Tibial artery (tissue), 4 donors: ENCODE measurements at regions not wholly inside any gene's neighbourhood (a gene's known extent, or its start where the extent isn't known, plus 50 kb on each side); places are given as distances from the start of the nearest gene placed in this dataset.

Experiments used
- DNase-seq, 2 donors: peaks; one replicate each; pipeline ENCODE4 v3.0.0-alpha.2; 2019
- H3K27ac ChIP-seq, 2 donors: fragments of 200-600 bp; sonication (generic) in 1 of 2; 1 replicate in 1 of 2; 2 replicates in 1 of 2; pipeline ENCODE4 v1.5.1; 2018 to 2019; ENCODE audit warnings: mild to moderate bottlenecking in 1 of 2
- H3K27me3 ChIP-seq, 2 donors: fragments of 200-600 bp; sonication (generic) in 1 of 2; one replicate each; pipeline versions ENCODE4 v1.5.1 to v1.6.0; 2016 to 2019
- H3K36me3 ChIP-seq, 3 donors: fragments of 200-600 bp; sonication (generic) in 2 of 3; one replicate each; pipeline ENCODE4 v1.5.1; 2016 to 2019; ENCODE audit warnings: mild to moderate bottlenecking in 2 of 3
- H3K4me1 ChIP-seq, 4 donors: fragments of 200-600 bp; sonication (generic) in 2 of 4; 1 replicate in 3 of 4; 2 replicates in 1 of 4; pipeline ENCODE4 v1.5.1; 2016 to 2019
- H3K4me3 ChIP-seq, 2 donors: fragments of 200-600 bp; sonication (generic) in 1 of 2; 1 replicate in 1 of 2; 2 replicates in 1 of 2; pipeline ENCODE4 v1.5.1; 2018 to 2019; ENCODE audit warnings: mild to moderate bottlenecking in 2 of 2
- H3K9me3 ChIP-seq, 3 donors: fragments of 200-600 bp; sonication (generic) in 1 of 3; one replicate each; pipeline ENCODE4 v1.5.1; 2016 to 2019
- CTCF ChIP-seq, 2 experiments: fragments of 200-600 bp in 1 of 2; fragments of 450-650 bp in 1 of 2; IDR thresholded peaks; one replicate each; pipeline ENCODE4 v1.5.1; 2017 to 2019; ENCODE audit warnings: antibody characterized with exemption in 2 of 2, mild to moderate bottlenecking in 1 of 2, moderate library complexity in 1 of 2
- intact Hi-C: fragments of 100-400 bp; cut with DNase I; formaldehyde crosslinking; loops from one replicate; pipeline ENCODE4 v1.15.0; 2023; ENCODE audit warnings: low total_unique reads

GRCh38 chr1:188761226-188761625 lies 1716.4 kb downstream of the BRINP3 start:
- intact Hi-C loops: no loop called here
- no peaks in the 10 kb centered on the region for H3K27me3 ChIP-seq
- H3K4me3 ChIP-seq: no peak overlapping the region
- H3K27ac ChIP-seq: no peak overlapping the region
- no peak for DNase-seq
- H3K36me3 ChIP-seq: no peaks in the 10 kb centered on the region
- no peaks in the 10 kb centered on the region for H3K4me1 ChIP-seq
- TF ChIP-seq CTCF (IDR thresholded peaks at IDR 0.05): no peak
- H3K9me3 ChIP-seq: no peaks in the 10 kb centered on the region

GRCh38 chr1:188762166-188762743 lies 1715.4 kb downstream of the BRINP3 start:
- Histone ChIP-seq H3K4me3 (no peak overlapping the region), H3K9me3 (no peaks in the 10 kb centered on the region), H3K36me3 (no peaks in the 10 kb centered on the region), H3K27ac (no peak overlapping the region), H3K27me3 (no peaks in the 10 kb centered on the region), H3K4me1 (no peaks in the 10 kb centered on the region)
- intact Hi-C loops: no loop called here
- no peak for TF ChIP-seq CTCF (IDR thresholded peaks at IDR 0.05)
- DNase-seq: no peak

GRCh38 chr1:188763541-188763940 lies 1714.1 kb downstream of the BRINP3 start:
- DNase-seq: no peak
- intact Hi-C loops: no loop called here
- Histone ChIP-seq H3K36me3 (no peaks in the 10 kb centered on the region), H3K4me3 (no peak overlapping the region), H3K27ac (no peak overlapping the region), H3K4me1 (no peaks in the 10 kb centered on the region), H3K27me3 (no peaks in the 10 kb centered on the region), H3K9me3 (no peaks in the 10 kb centered on the region)
- no peak for TF ChIP-seq CTCF (IDR thresholded peaks at IDR 0.05)

- Histone ChIP-seq H3K9me3 (no peaks in the 10 kb centered on the region), H3K4me3 (no peak overlapping the region), H3K27me3 (no peaks in the 10 kb centered on the region), H3K27ac (no peak overlapping the region), H3K4me1 (no peaks in the 10 kb centered on the region), H3K36me3 (no peaks in the 10 kb centered on the region)
- no peak for DNase-seq
- intact Hi-C loops: no loop called here
- TF ChIP-seq CTCF (IDR thresholded peaks at IDR 0.05): no peak
Measured at GRCh38 chr1:188769181-188769580, 1708.5 kb downstream of the BRINP3 start.

- no peak for TF ChIP-seq CTCF (IDR thresholded peaks at IDR 0.05)
- H3K36me3 ChIP-seq: no peaks in the 10 kb centered on the region
- H3K4me3 ChIP-seq: no peak overlapping the region
- no peaks in the 10 kb centered on the region for H3K27me3 ChIP-seq
- no peak for DNase-seq
- intact Hi-C loops: no loop called here
- H3K9me3 ChIP-seq: no peaks in the 10 kb centered on the region
- no peak overlapping the region for H3K27ac ChIP-seq
- H3K4me1 ChIP-seq: no peaks in the 10 kb centered on the region
Measured at GRCh38 chr1:188769936-188770335, 1707.7 kb downstream of the BRINP3 start.

- Histone ChIP-seq H3K36me3 (no peaks in the 10 kb centered on the region), H3K9me3 (no peaks in the 10 kb centered on the region), H3K4me1 (no peaks in the 10 kb centered on the region), H3K27ac (no peak overlapping the region), H3K4me3 (no peak overlapping the region), H3K27me3 (no peaks in the 10 kb centered on the region)
- intact Hi-C loops: no loop called here
- no peak for DNase-seq
- no peak for TF ChIP-seq CTCF (IDR thresholded peaks at IDR 0.05)
Measured at GRCh38 chr1:188778578-188778977, 1699.1 kb downstream of the BRINP3 start.
